ENCODE measurements at regions not wholly inside any gene's neighbourhood (a gene's known extent, or its start where the extent isn't known, plus 50 kb on each side); places are given as distances from the start of the nearest gene placed in this dataset.
"Not testable (repeated sequence)": the region's sequence is repeated elsewhere in the genome, so short reads cannot be mapped to it uniquely, and the experiment has no call there.

- peak; percentile 36 for ATAC-seq
Observed at GRCh38 chr11:130979386-130979972, 63.2 kb upstream of the SNX19 start.

- ATAC-seq, result no peak
Observed at GRCh38 chr11:130980071-130980862, 64.0 kb upstream of the SNX19 start.

- ATAC-seq, result not testable (repeated sequence)
Observed at GRCh38 chr11:130984241-130984640, 68.0 kb upstream of the SNX19 start.

GRCh38 chr11:130992788-130993187 is 76.5 kb upstream of the SNX19 start:
- ATAC-seq, result no peak

- ATAC-seq, result no peak
Observed at GRCh38 chr11:130994043-130994442, 77.8 kb upstream of the SNX19 start.

- no peak for ATAC-seq
Observed at GRCh38 chr11:130995266-130995665, 79.0 kb upstream of the SNX19 start.

GRCh38 chr11:130997278-130997677 is 81.0 kb upstream of the SNX19 start:
- no peak for ATAC-seq

- no peak for ATAC-seq
Observed at GRCh38 chr11:130999086-130999485, 82.8 kb upstream of the SNX19 start.

GRCh38 chr11:130999992-131000770 is 83.9 kb upstream of the SNX19 start:
- ATAC-seq, result peak; percentile 17

- ATAC-seq, result peak; percentile 87
Observed at GRCh38 chr11:131002145-131002544, 85.9 kb upstream of the SNX19 start.

- no peak for ATAC-seq
Observed at GRCh38 chr11:131005829-131006228, 89.5 kb upstream of the SNX19 start.

GRCh38 chr11:131025020-131025419 is 108.7 kb upstream of the SNX19 start:
- peak; percentile 81 for ATAC-seq

- ATAC-seq, result peak; percentile 59
Observed at GRCh38 chr11:131025421-131026125, 109.3 kb upstream of the SNX19 start.

GRCh38 chr11:131027491-131027890 is 111.2 kb upstream of the SNX19 start:
- ATAC-seq, result no peak

GRCh38 chr11:131033151-131033651 is 116.9 kb upstream of the SNX19 start:
- ATAC-seq, result peak; percentile 98

GRCh38 chr11:131036514-131036913 is 120.2 kb upstream of the SNX19 start:
- ATAC-seq, result no peak

GRCh38 chr11:131037873-131038272 is 121.6 kb upstream of the SNX19 start:
- no peak for ATAC-seq

GRCh38 chr11:131038597-131038996 is 122.3 kb upstream of the SNX19 start:
- peak; percentile 72 for ATAC-seq

GRCh38 chr11:131041331-131042040 is 125.2 kb upstream of the SNX19 start:
- peak; percentile 97 for ATAC-seq

- ATAC-seq, result no peak
Observed at GRCh38 chr11:131042041-131042390, 125.7 kb upstream of the SNX19 start.

GRCh38 chr11:131043251-131043650 is 127.0 kb upstream of the SNX19 start:
- no peak for ATAC-seq

- ATAC-seq, result no peak
Observed at GRCh38 chr11:131044851-131045250, 128.6 kb upstream of the SNX19 start.

All from esophagus mucosa (tissue), 1 donor.